MCF 10A (cell line): ENCODE measurements at regions not wholly inside any gene's neighbourhood (a gene's known extent, or its start where the extent isn't known, plus 50 kb on each side); places are given as distances from the start of the nearest gene placed in this dataset.

Experiments
- BruUV-seq: library from RNA; stranded (reverse); fragments of 400-500 nt; replicated peaks from 2 replicates; lab custom pipeline; 2021; lab: Mats Ljungman, UMichigan
- CTCF ChIA-PET: fragments of 300-600 bp; sonication (Branson Sonifier 250); formaldehyde crosslinking; extraction: SDS; loops from one replicate; lab custom pipeline; 2021; ENCODE audit warnings: antibody characterized with exemption, inconsistent platforms; lab: Yijun Ruan, JAX
- POLR2A ChIA-PET: fragments of 300-600, 350-650 bp; sonication (Branson Sonifier 250); formaldehyde crosslinking; extraction: SDS; loops from one replicate; lab custom pipeline; 2020; ENCODE audit warnings: antibody characterized with exemption, inconsistent platforms; lab: Yijun Ruan, JAX
- DNase-seq: peaks from one replicate; pipeline ENCODE4 v3.0.0-alpha.2; 2018; ENCODE audit not compliant: unreplicated experiment
- H3K27ac Mint-ChIP-seq: one replicate; pipeline ENCODE4 v1.8.0; 2022; ENCODE audit warnings: mild to moderate bottlenecking, low read depth, mixed read lengths; ENCODE audit not compliant: unreplicated experiment
- H3K27me3 Mint-ChIP-seq: one replicate; pipeline ENCODE4 v1.8.0; 2022; ENCODE audit warnings: mixed read lengths; ENCODE audit not compliant: insufficient read depth, unreplicated experiment
- H3K36me3 Mint-ChIP-seq: one replicate; pipeline ENCODE4 v1.8.0; 2022; ENCODE audit warnings: mild to moderate bottlenecking, moderate library complexity, mixed read lengths; ENCODE audit not compliant: insufficient read depth, unreplicated experiment
- H3K4me1 Mint-ChIP-seq: one replicate; pipeline ENCODE4 v1.8.0; 2022; ENCODE audit warnings: mixed read lengths; ENCODE audit not compliant: insufficient read depth, unreplicated experiment
- H3K4me3 Mint-ChIP-seq: one replicate; pipeline ENCODE4 v1.8.0; 2022; ENCODE audit warnings: mild to moderate bottlenecking, moderate library complexity, mixed read lengths; ENCODE audit not compliant: unreplicated experiment
- H3K9me3 Mint-ChIP-seq: one replicate; pipeline ENCODE4 v1.8.0; 2022; ENCODE audit warnings: mixed read lengths; ENCODE audit not compliant: unreplicated experiment
- intact Hi-C: fragments of 100-400 bp; cut with micrococcal nuclease; formaldehyde crosslinking; loops from 2 replicates; pipeline ENCODE4 v1.14.1; 2022
- TF ChIP-seq, protein P1 (sequence below): fragments of 200-600 bp; IDR thresholded peaks from one replicate; pipeline ENCODE4 v1.8.0; 2022; ENCODE audit warnings: antibody characterized with exemption, mild to moderate bottlenecking; ENCODE audit not compliant: unreplicated experiment

DNA sequence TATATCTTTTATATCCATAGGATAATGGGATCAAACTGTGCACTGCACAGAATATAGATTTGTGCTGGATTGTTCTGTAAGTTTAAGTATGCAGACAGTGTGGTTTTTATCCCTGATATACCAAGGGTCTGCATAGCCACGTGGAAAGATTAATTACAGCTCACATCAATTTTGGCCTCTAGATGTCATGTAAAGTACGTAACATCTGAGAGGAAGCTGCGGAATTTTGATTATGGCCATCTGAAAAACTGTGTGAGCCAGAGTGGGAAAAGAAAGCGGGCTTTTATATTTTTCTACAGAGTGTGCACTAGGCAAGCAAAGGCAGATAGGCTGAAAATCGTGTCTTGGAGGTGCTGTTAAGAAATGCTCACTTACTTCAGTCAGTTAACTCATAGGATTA lies 562.7 kb downstream of the GBE1 start:
- TF ChIP-seq, protein P1, sequence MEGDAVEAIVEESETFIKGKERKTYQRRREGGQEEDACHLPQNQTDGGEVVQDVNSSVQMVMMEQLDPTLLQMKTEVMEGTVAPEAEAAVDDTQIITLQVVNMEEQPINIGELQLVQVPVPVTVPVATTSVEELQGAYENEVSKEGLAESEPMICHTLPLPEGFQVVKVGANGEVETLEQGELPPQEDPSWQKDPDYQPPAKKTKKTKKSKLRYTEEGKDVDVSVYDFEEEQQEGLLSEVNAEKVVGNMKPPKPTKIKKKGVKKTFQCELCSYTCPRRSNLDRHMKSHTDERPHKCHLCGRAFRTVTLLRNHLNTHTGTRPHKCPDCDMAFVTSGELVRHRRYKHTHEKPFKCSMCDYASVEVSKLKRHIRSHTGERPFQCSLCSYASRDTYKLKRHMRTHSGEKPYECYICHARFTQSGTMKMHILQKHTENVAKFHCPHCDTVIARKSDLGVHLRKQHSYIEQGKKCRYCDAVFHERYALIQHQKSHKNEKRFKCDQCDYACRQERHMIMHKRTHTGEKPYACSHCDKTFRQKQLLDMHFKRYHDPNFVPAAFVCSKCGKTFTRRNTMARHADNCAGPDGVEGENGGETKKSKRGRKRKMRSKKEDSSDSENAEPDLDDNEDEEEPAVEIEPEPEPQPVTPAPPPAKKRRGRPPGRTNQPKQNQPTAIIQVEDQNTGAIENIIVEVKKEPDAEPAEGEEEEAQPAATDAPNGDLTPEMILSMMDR, result no peak
- POLR2A ChIA-PET, result no interaction called here
- DNase-seq, result no peak
- CTCF ChIA-PET, result no interaction called here
- no peaks in the 10 kb centered on the region for H3K4me1 Mint-ChIP-seq
- H3K27ac Mint-ChIP-seq, result no peak overlapping the region
- peaks cover 61% of the 10 kb centered on the region for H3K27me3 Mint-ChIP-seq
- H3K4me3 Mint-ChIP-seq, result no peak overlapping the region
- H3K9me3 Mint-ChIP-seq, result no peaks in the 10 kb centered on the region
- no peaks in the 10 kb centered on the region for H3K36me3 Mint-ChIP-seq
- BruUV-seq, result no TSS peak
- intact Hi-C loops, result loop anchor here (2.0 kb wide), 1 partner anchor 44 kb away; no protein-coding TSS in a partner anchor

DNA sequence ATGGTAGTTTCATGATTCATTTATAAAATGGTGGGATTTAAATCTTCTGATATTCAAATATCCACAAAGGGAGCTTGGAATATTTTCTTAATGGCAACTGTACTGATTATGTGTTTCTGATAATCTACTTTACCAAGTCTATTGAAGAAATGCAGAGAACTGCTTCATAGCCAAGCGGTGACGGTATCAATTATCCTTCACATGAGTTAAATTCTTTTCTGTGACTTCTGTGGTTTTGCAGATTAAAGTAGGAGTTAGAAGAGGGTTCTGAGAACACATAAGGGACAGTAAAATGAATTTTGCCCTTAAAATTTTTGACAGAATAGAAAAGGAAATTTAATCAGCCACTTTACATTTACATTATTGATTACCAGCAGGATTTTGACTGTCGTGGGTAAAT lies 563.2 kb downstream of the GBE1 start:
- Mint-ChIP-seq H3K4me1 (no peaks in the 10 kb centered on the region), H3K4me3 (no peak overlapping the region), H3K36me3 (no peaks in the 10 kb centered on the region), H3K27ac (no peak overlapping the region), H3K27me3 (peaks cover 61% of the 10 kb centered on the region), H3K9me3 (no peaks in the 10 kb centered on the region)
- ChIA-PET CTCF (interaction anchor here (0.9 kb wide), 1 partner anchor 14 kb away, joined by 4 read pairs; no protein-coding TSS in a partner anchor), POLR2A (no interaction called here)
- TF ChIP-seq, protein P1, result no peak
- intact Hi-C loops, result loop anchor here (2.0 kb wide), 1 partner anchor 45 kb away; no protein-coding TSS in a partner anchor
- DNase-seq, result no peak
- BruUV-seq, result no TSS peak

DNA sequence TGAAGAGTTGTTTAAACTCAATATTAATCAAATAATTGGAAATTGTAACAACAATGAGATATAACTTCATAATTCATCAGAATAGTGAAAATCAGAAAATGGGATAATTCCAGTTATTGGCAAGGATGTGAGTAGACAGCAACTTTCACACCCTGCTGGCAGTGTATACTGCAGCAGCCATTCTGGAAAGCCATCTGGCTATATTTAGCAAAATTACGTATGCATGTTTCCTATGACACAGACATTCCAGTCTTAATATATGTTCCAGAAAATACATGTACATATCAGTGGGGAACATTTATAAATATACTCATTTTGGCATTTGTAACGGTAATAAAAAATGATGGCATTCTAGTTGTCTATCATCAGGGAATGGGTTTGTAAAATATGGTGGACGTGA lies 564.1 kb downstream of the GBE1 start:
- no TSS peak for BruUV-seq
- no peak for DNase-seq
- Mint-ChIP-seq H3K36me3 (no peaks in the 10 kb centered on the region), H3K4me3 (no peak overlapping the region), H3K27ac (no peak overlapping the region), H3K9me3 (no peaks in the 10 kb centered on the region), H3K27me3 (peaks cover 54% of the 10 kb centered on the region), H3K4me1 (no peaks in the 10 kb centered on the region)
- ChIA-PET CTCF (interaction anchor here (0.6 to 0.9 kb wide), 2 partner anchors 15 to 106 kb away, joined by 3 to 4 read pairs; no protein-coding TSS in a partner anchor), POLR2A (interaction anchor here (0.7 kb wide), 1 partner anchor 217 kb away, joined by 3 read pairs; no protein-coding TSS in a partner anchor)
- intact Hi-C loops, result no loop called here
- TF ChIP-seq, protein P1, result no peak

DNA sequence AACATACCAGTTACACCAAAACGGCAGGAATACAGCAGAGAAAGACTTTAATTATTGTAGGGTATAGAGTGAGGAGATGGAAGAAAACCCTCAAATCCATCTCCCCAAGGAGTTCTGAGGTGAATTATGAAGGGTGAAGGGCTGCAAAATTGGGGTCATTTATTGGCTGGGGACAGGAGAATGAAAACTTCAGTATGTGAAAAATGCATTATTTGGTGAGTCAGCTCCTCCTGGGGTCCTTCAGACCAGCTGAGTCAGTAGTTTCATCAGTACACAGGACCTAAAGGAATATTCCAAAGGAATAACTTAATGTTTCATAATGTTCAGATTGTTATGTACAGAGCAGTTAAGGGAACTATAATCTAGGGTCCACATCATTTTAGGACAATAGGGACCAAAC lies 566.0 kb downstream of the GBE1 start:
- CTCF ChIA-PET, result interaction anchor here (0.6 kb wide), 1 partner anchor 1120 kb away, joined by 3 read pairs; no protein-coding TSS in a partner anchor
- Mint-ChIP-seq H3K4me3 (no peak overlapping the region), H3K36me3 (no peaks in the 10 kb centered on the region), H3K27me3 (peaks cover 63% of the 10 kb centered on the region), H3K9me3 (no peaks in the 10 kb centered on the region), H3K27ac (no peak overlapping the region), H3K4me1 (no peaks in the 10 kb centered on the region)
- intact Hi-C loops, result no loop called here
- BruUV-seq, result no TSS peak
- POLR2A ChIA-PET, result no interaction called here
- TF ChIP-seq, protein P1, result no peak
- no peak for DNase-seq
